HEK293T (cell line): ENCODE measurements at regions not wholly inside any gene's neighbourhood (a gene's known extent, or its start where the extent isn't known, plus 50 kb on each side); places are given as distances from the start of the nearest gene placed in this dataset.

ENCODE experiments used
- CTCF ChIA-PET: fragments of 350-600 bp; formaldehyde crosslinking; extraction: SDS; loops from one replicate; lab custom pipeline; 2021; ENCODE audit warnings: antibody characterized with exemption, inconsistent platforms; lab: Yijun Ruan, JAX
- POLR2A ChIA-PET: fragments of 350-600 bp; formaldehyde crosslinking; extraction: SDS; loops from one replicate; lab custom pipeline; 2020; ENCODE audit warnings: antibody characterized with exemption, inconsistent platforms; lab: Yijun Ruan, JAX
- DNase-seq: peaks from one replicate; pipeline ENCODE4 v3.0.0; 2012; ENCODE audit warnings: mixed read lengths; ENCODE audit errors: extremely low spot score
- ARNT ChIP-seq: fragments of 450-650 bp; IDR thresholded peaks from 2 replicates; pipeline ENCODE4 v1.6.1; 2017; ENCODE audit warnings: mild to moderate bottlenecking
- BHLHE40 ChIP-seq: fragments of 450-650 bp; IDR thresholded peaks from 2 replicates; pipeline ENCODE4 v1.6.1; 2016; ENCODE audit warnings: mild to moderate bottlenecking, moderate library complexity, borderline replicate concordance
- CTBP1 ChIP-seq: fragments of 450-650 bp; IDR thresholded peaks from 2 replicates; pipeline ENCODE4 v1.6.1; 2016; ENCODE audit warnings: borderline replicate concordance
- ELF4 ChIP-seq: fragments of 450-650 bp; IDR thresholded peaks from 2 replicates; pipeline ENCODE4 v1.6.1; 2017; ENCODE audit warnings: antibody characterized with exemption
- FOXA1 ChIP-seq: fragments of 450-650 bp; IDR thresholded peaks from 2 replicates; pipeline ENCODE4 v1.6.1; 2016; ENCODE audit warnings: mild to moderate bottlenecking
- FOXK2 ChIP-seq: fragments of 450-650 bp; IDR thresholded peaks from 2 replicates; pipeline ENCODE4 v1.6.1; 2016; ENCODE audit warnings: mild to moderate bottlenecking
- FOXM1 ChIP-seq: fragments of 450-650 bp; IDR thresholded peaks from 2 replicates; pipeline ENCODE4 v1.6.1; 2017; ENCODE audit warnings: mild to moderate bottlenecking, borderline replicate concordance
- HDGF ChIP-seq: fragments of 450-650 bp; IDR thresholded peaks from 2 replicates; pipeline ENCODE4 v1.6.1; 2017; ENCODE audit warnings: antibody characterized with exemption, borderline replicate concordance
- L3MBTL2 ChIP-seq: fragments of 450-650 bp; conservative IDR thresholded peaks from 2 replicates; pipeline ENCODE4 v1.6.1; 2016; ENCODE audit warnings: mild to moderate bottlenecking
- LEF1 ChIP-seq: fragments of 450-650 bp; IDR thresholded peaks from 2 replicates; pipeline ENCODE4 v1.6.1; 2017; ENCODE audit warnings: mild to moderate bottlenecking, borderline replicate concordance
- NFRKB ChIP-seq: fragments of 450-650 bp; IDR thresholded peaks from 2 replicates; pipeline ENCODE4 v1.6.1; 2016; ENCODE audit warnings: mild to moderate bottlenecking, moderate library complexity
- PKNOX1 ChIP-seq: fragments of 450-650 bp; IDR thresholded peaks from 2 replicates; pipeline ENCODE4 v1.6.1; 2016
- SP1 ChIP-seq: fragments of 450-650 bp; IDR thresholded peaks from 2 replicates; pipeline ENCODE4 v1.6.1; 2017
- SUZ12 ChIP-seq: fragments of 450-650 bp; IDR thresholded peaks from 2 replicates; pipeline ENCODE4 v1.6.1; 2016; ENCODE audit warnings: mild to moderate bottlenecking
- TARDBP ChIP-seq: fragments of 450-650 bp; IDR thresholded peaks from 2 replicates; pipeline ENCODE4 v1.6.1; 2016
- ZNF384 ChIP-seq: fragments of 450-650 bp; IDR thresholded peaks from 2 replicates; pipeline ENCODE4 v1.6.1; 2016

- no peak for DNase-seq
- POLR2A ChIA-PET = no interaction called here
- CTCF ChIA-PET = no interaction called here
- TF ChIP-seq ARNT (no peak), L3MBTL2 (no peak), FOXM1 (no peak), LEF1 (no peak), FOXA1 (no peak), ELF4 (no peak), SP1 (no peak), PKNOX1 (no peak), ZNF384 (no peak), TARDBP (no peak), FOXK2 (no peak), SUZ12 (no peak), HDGF (no peak)
These were observed 75.0 kb downstream of the PTPDC1 start for GRCh38 chr9:94159069-94159939.

DNA sequence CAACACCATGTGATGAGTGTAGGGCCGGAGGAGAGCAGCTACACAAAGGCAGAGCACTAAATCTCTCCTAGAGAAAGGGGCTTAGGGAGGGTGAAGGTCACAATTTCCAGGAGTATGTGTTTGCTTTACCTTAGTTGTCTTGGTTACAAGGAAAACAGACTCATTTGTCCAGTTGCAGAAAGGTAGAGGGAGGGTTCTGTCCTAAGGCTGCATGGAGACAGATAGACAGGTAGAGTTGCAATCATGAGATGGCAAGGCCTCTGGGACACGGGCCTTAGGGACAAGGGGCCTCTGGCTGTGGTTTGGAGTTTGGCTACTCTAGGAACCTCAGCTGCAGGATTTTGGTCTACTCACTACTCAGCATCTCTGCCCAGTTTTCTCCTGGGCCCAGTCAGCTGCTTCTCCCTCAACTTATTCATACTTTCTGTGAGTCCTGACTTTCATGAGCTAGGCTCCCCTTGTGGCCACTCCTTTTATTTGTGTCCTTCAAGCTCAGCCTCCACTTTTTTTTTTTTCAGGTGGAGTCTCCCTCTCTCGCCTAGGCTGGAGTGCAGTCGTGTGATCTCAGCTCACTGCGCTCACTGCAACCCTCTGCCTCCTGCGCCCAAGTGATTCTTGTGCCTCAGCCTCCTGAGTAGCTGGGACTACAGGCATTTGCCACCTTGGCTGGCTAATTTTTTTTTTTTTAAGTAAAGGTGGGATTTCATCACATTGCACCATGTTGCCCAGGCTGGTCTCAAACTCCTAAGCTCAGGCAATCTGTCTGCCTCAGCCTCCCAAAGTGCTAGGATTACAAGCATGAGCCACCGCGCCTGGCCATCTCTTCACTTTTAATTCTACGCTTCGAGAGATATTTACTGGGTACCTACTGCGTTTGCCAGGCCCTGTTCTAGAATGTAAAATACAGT is 76.6 kb downstream of the PTPDC1 start:
- DNase-seq = no peak
- TF ChIP-seq BHLHE40 (no peak), ZNF384 (peak; percentile 86)
- CTCF ChIA-PET = interaction anchor here (0.6 to 0.9 kb wide), 2 partner anchors 52 to 123 kb away, joined by 3 to 6 read pairs; no protein-coding TSS in a partner anchor
- POLR2A ChIA-PET = interaction anchor here (1.0 kb wide), 1 partner anchor 66 kb away, joined by 3 read pairs; no protein-coding TSS in a partner anchor

DNA sequence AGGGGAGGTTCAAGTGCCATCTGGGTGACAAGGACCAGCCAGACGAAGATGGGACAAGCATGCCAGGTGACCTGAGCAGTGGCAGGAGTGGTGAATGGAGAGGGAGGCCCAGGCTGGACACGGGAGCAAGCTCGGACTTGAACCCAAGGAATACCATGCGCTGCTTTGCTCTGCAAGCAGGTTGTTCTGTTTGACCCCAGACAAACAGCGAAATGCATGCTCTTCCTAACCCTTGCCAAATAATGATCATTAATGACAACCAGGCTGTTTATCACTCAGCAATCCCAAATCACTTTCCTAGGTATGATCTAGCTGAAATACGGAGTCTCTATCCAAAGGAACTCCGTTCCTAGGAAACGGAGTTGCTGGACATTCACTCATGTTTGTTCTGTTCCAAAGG is 77.4 kb downstream of the PTPDC1 start:
- CTCF ChIA-PET = no interaction called here
- DNase-seq = no peak
- no peak for TF ChIP-seq BHLHE40
- POLR2A ChIA-PET = no interaction called here

- POLR2A ChIA-PET = interaction anchor here (1.6 kb wide), 1 partner anchor 9 kb away, joined by 4 read pairs; no protein-coding TSS in a partner anchor
- CTCF ChIA-PET = interaction anchor here (0.8 kb wide), 1 partner anchor 53 kb away, joined by 4 read pairs; no protein-coding TSS in a partner anchor
These were observed 80.7 kb downstream of the PTPDC1 start for GRCh38 chr9:94164806-94165549.

GRCh38 chr9:94165592-94166235 is 81.5 kb downstream of the PTPDC1 start:
- ChIA-PET CTCF (interaction anchor here (0.8 kb wide), 1 partner anchor 54 kb away, joined by 4 read pairs; no protein-coding TSS in a partner anchor), POLR2A (interaction anchor here (0.6 to 1.6 kb wide), 11 partner anchors 8 to 469 kb away, joined by 3 to 7 read pairs (median 4); no protein-coding TSS in a partner anchor)
- peak; percentile 94 for TF ChIP-seq L3MBTL2
- peak; percentile 97; the same call in 1 of the 2 replicates for TF ChIP-seq HDGF
- no peak for TF ChIP-seq LEF1
- no peak for TF ChIP-seq NFRKB
- TF ChIP-seq BHLHE40 = no peak
- TF ChIP-seq PKNOX1 = peak; percentile 99
- TF ChIP-seq FOXM1 = no peak
- no peak for TF ChIP-seq TARDBP
- TF ChIP-seq ELF4 = no peak
- TF ChIP-seq CTBP1 = no peak
- no peak for TF ChIP-seq ZNF384
- no peak for TF ChIP-seq FOXK2
- peak; percentile 95 for DNase-seq

More at GRCh38 chr9:94164806-94165549, 80.7 kb downstream of the PTPDC1 start:
- DNase-seq = no peak
- TF ChIP-seq TARDBP (no peak), SUZ12 (no peak), CTBP1 (no peak), ZNF384 (no peak), ARNT (no peak), HDGF (no peak), SP1 (no peak), PKNOX1 (no peak), LEF1 (no peak), ELF4 (no peak), L3MBTL2 (no peak), NFRKB (no peak), BHLHE40 (no peak), FOXK2 (no peak), FOXM1 (no peak), FOXA1 (no peak)
